GM18909 (cell line): ENCODE measurements at regions not wholly inside any gene's neighbourhood (a gene's known extent, or its start where the extent isn't known, plus 50 kb on each side); places are given as distances from the start of the nearest gene placed in this dataset.
"Not testable (repeated sequence)": the region's sequence is repeated elsewhere in the genome, so short reads cannot be mapped to it uniquely, and the experiment has no call there.

ENCODE experiments used
- ATAC-seq: cut with Tn5 transposase; IDR thresholded peaks from one replicate; pipeline ENCODE4 v1.9.1; 2021; ENCODE audit warnings: mild to moderate bottlenecking; ENCODE audit not compliant: unreplicated experiment, poor library complexity

- no peak for ATAC-seq
Measured at GRCh38 chr3:181966393-181966792, 254.7 kb downstream of the SOX2 start.

- no peak for ATAC-seq
Measured at GRCh38 chr3:181969925-181970324, 258.2 kb downstream of the SOX2 start.

GRCh38 chr3:181971424-181971823 is 259.7 kb downstream of the SOX2 start:
- ATAC-seq: no peak

GRCh38 chr3:181974198-181974597 is 262.5 kb downstream of the SOX2 start:
- no peak for ATAC-seq

- ATAC-seq: no peak
Measured at GRCh38 chr3:181976526-181976925, 264.8 kb downstream of the SOX2 start.

GRCh38 chr3:181985386-181985785 is 273.7 kb downstream of the SOX2 start:
- ATAC-seq: no peak

- ATAC-seq: no peak
Measured at GRCh38 chr3:181987736-181988135, 276.0 kb downstream of the SOX2 start.

- ATAC-seq: peak; percentile 7
Measured at GRCh38 chr3:181998828-181999227, 287.1 kb downstream of the SOX2 start.

GRCh38 chr3:181999314-181999713 is 287.6 kb downstream of the SOX2 start:
- ATAC-seq: peak; percentile 89

- no peak for ATAC-seq
Measured at GRCh38 chr3:182000447-182000846, 288.7 kb downstream of the SOX2 start.

- ATAC-seq: no peak
Measured at GRCh38 chr3:182005219-182005618, 293.5 kb downstream of the SOX2 start.

- ATAC-seq: no peak
Measured at GRCh38 chr3:182005701-182006100, 294.0 kb downstream of the SOX2 start.

- ATAC-seq: no peak
Measured at GRCh38 chr3:182006431-182006830, 294.7 kb downstream of the SOX2 start.

GRCh38 chr3:182007441-182007840 is 295.7 kb downstream of the SOX2 start:
- ATAC-seq: no peak

GRCh38 chr3:182018361-182018760 is 306.6 kb downstream of the SOX2 start:
- ATAC-seq: no peak

GRCh38 chr3:182019926-182020325 is 308.2 kb downstream of the SOX2 start:
- ATAC-seq: no peak

- no peak for ATAC-seq
Measured at GRCh38 chr3:182023843-182024242, 312.1 kb downstream of the SOX2 start.

- no peak for ATAC-seq
Measured at GRCh38 chr3:182027366-182027765, 315.6 kb downstream of the SOX2 start.

GRCh38 chr3:182028081-182028480 is 316.4 kb downstream of the SOX2 start:
- no peak for ATAC-seq

- not testable (repeated sequence) for ATAC-seq
Measured at GRCh38 chr3:182034231-182034630, 322.5 kb downstream of the SOX2 start.

- ATAC-seq: no peak
Measured at GRCh38 chr3:182035324-182035723, 323.6 kb downstream of the SOX2 start.

GRCh38 chr3:182036382-182036781 is 324.7 kb downstream of the SOX2 start:
- ATAC-seq: no peak

GRCh38 chr3:182041668-182042291 is 330.1 kb downstream of the SOX2 start:
- no peak for ATAC-seq
